ENCODE measurements at regions not wholly inside any gene's neighbourhood (a gene's known extent, or its start where the extent isn't known, plus 50 kb on each side); places are given as distances from the start of the nearest gene placed in this dataset.

GRCh38 chr4:28976369-28976768 is 1743.8 kb upstream of the PCDH7 start:
- TF ChIP-seq CTBP1 (IDR thresholded peaks at IDR 0.05; ENCODE audit: borderline replicate concordance): no peak
- no peak for TF ChIP-seq LEF1 (IDR thresholded peaks at IDR 0.05; ENCODE audit: borderline replicate concordance)
- no peak for TF ChIP-seq ELF4 (IDR thresholded peaks at IDR 0.05)
- TF ChIP-seq SUZ12 (IDR thresholded peaks at IDR 0.05): no peak
- TF ChIP-seq ZNF384 (IDR thresholded peaks at IDR 0.05): no peak
- no peak for TF ChIP-seq NFRKB (IDR thresholded peaks at IDR 0.05)
- no peak for TF ChIP-seq ARNT (IDR thresholded peaks at IDR 0.05)
- TF ChIP-seq FOXM1 (IDR thresholded peaks at IDR 0.05; ENCODE audit: borderline replicate concordance): no peak
- no peak for TF ChIP-seq FOXK2 (IDR thresholded peaks at IDR 0.05)
- TF ChIP-seq BHLHE40 (IDR thresholded peaks at IDR 0.05; ENCODE audit: borderline replicate concordance): no peak
- no peak for TF ChIP-seq PKNOX1 (IDR thresholded peaks at IDR 0.05)
- no peak for TF ChIP-seq SP1 (IDR thresholded peaks at IDR 0.05)
- no peak for TF ChIP-seq TARDBP (IDR thresholded peaks at IDR 0.05)

All from HEK293T (cell line).